Lower lobe of right lung (tissue), 2 donors: ENCODE measurements at regions not wholly inside any gene's neighbourhood (a gene's known extent, or its start where the extent isn't known, plus 50 kb on each side); places are given as distances from the start of the nearest gene placed in this dataset.
"Not testable (repeated sequence)": the region's sequence is repeated elsewhere in the genome, so short reads cannot be mapped to it uniquely, and the experiment has no call there.

ENCODE experiments used
- ATAC-seq, 2 donors: fragments of 200-7000 bp; cut with Tn5 transposase; one replicate each; pipeline ENCODE4 v1.9.1; 2020 to 2022; ENCODE audit warnings: mild to moderate bottlenecking in 2 of 2, moderate library complexity in 2 of 2
- DNase-seq: peaks from one replicate; pipeline ENCODE4 v3.0.0-alpha.2; 2020
- H3K27ac ChIP-seq: fragments of 200-600 bp; one replicate; pipeline ENCODE4 v1.8.0; 2022
- H3K27me3 ChIP-seq: fragments of 200-600 bp; one replicate; pipeline ENCODE4 v1.8.0; 2022; ENCODE audit warnings: low read depth
- H3K36me3 ChIP-seq: fragments of 200-600 bp; one replicate; pipeline ENCODE4 v1.8.0; 2022; ENCODE audit warnings: mild to moderate bottlenecking
- H3K4me1 ChIP-seq: fragments of 200-600 bp; one replicate; pipeline ENCODE4 v1.8.0; 2022
- H3K4me3 ChIP-seq: fragments of 200-600 bp; one replicate; pipeline ENCODE4 v1.8.0; 2022; ENCODE audit warnings: mild to moderate bottlenecking
- H3K9me3 ChIP-seq: fragments of 200-600 bp; one replicate; pipeline ENCODE4 v1.8.0; 2022
- intact Hi-C: fragments of 100-400 bp; cut with DNase I; formaldehyde crosslinking; loops from one replicate; pipeline ENCODE4 v1.11.0; 2022
- TF ChIP-seq, protein P1 (sequence below): fragments of 200-600 bp; IDR thresholded peaks from one replicate; pipeline ENCODE4 v1.8.0; 2022; ENCODE audit warnings: antibody characterized with exemption, mild to moderate bottlenecking
- donor health status: DM: no; HTN: yes; CAD: no; lungs with severe emphysema.

DNA sequence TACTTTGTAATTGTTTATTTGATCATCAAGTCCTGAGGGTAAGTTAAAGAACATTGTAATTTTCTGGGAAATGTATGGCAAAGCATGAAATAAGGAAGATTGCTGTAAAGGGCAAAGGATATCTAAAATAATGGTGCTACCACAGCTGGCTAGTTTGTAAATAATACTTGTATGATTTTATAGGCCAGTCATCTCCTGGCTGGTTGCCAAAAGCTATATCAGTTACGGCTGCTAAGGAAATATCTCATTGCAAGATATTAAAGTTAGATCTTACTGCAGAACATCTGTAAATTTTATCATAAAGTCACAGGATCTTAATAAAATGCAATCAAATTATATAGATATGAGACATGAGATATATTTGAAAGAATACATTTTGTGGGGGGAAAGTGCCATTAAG lies 150.8 kb upstream of the CXCL13 start:
- no peak overlapping the region for H3K4me3 ChIP-seq
- DNase-seq (no peak), ATAC-seq (no peak)
- TF ChIP-seq, protein P1, sequence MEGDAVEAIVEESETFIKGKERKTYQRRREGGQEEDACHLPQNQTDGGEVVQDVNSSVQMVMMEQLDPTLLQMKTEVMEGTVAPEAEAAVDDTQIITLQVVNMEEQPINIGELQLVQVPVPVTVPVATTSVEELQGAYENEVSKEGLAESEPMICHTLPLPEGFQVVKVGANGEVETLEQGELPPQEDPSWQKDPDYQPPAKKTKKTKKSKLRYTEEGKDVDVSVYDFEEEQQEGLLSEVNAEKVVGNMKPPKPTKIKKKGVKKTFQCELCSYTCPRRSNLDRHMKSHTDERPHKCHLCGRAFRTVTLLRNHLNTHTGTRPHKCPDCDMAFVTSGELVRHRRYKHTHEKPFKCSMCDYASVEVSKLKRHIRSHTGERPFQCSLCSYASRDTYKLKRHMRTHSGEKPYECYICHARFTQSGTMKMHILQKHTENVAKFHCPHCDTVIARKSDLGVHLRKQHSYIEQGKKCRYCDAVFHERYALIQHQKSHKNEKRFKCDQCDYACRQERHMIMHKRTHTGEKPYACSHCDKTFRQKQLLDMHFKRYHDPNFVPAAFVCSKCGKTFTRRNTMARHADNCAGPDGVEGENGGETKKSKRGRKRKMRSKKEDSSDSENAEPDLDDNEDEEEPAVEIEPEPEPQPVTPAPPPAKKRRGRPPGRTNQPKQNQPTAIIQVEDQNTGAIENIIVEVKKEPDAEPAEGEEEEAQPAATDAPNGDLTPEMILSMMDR: no peak
- no peaks in the 10 kb centered on the region for H3K36me3 ChIP-seq
- no peaks in the 10 kb centered on the region for H3K4me1 ChIP-seq
- no peaks in the 10 kb centered on the region for H3K9me3 ChIP-seq
- no peaks in the 10 kb centered on the region for H3K27me3 ChIP-seq
- intact Hi-C loops: no loop called here
- no peak overlapping the region for H3K27ac ChIP-seq

DNA sequence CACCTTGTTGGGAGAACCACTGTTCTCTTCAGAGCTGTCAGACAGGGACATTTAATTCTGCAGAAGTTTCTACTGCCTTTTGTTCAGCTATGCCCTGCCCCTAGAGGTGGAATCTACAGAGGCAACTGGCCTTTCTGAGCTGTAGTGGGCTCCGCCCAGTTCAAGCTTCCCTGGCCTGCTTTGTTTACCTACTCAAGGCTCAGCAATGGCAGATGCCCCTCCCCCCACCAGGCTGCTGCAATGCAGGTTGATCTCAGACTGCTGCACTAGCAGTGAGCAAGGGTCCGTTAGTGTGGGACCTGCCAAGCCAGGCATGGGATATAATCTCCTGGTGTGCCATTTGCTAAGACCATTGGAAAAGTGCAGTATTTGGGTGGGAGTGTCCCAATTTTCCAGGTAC lies 141.5 kb upstream of the CXCL13 start:
- ATAC-seq, DNase-seq, H3K27ac ChIP-seq, H3K4me3 ChIP-seq, H3K36me3 ChIP-seq, H3K4me1 ChIP-seq, intact Hi-C loops, H3K9me3 ChIP-seq, H3K27me3 ChIP-seq: not testable (repeated sequence)

DNA sequence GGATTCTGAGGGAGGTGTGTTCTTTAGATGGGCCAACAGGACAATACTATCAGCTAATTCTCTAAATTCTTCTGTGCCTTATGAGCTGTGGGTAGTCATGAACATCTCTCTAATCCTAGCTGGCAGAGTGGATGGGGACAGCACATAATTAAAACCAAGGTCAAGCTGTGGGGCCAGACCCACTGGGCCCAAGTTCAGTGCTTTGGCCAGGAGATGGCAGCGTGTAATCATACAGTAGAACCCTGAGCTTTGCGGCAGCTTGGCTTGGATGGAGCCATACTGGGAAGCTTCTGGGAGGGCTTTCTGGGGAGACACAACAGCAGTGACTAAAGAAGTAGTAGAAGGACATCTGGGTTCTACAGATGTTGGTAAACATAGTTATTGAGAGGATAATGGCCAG lies 140.3 kb upstream of the CXCL13 start:
- ATAC-seq (peak; percentile 57 to 60), DNase-seq (no peak)

DNA sequence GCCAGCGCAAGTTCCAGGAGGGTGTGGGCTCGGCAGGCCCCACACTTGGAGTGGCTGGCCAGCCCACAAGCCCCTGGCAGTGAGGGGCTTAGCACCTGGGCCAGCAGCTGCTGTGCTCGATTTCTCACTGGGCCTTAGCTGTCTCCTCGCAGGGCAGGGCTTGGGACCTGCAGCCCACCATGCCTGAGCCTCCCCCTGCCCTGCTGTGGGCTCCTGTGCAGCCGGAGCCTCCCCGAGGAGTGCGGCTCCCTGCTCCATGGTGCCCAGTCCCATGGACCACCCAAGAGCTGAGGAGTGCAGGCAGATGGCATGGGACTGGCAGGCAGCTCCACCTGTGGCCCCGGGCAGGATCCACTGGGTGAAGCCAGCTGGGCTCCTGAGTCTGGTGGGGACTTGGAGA lies 139.2 kb upstream of the CXCL13 start:
- Histone ChIP-seq H3K27me3 (no peaks in the 10 kb centered on the region), H3K9me3 (no peaks in the 10 kb centered on the region), H3K4me3 (no peak overlapping the region), H3K36me3 (no peaks in the 10 kb centered on the region), H3K4me1 (no peaks in the 10 kb centered on the region), H3K27ac (no peak overlapping the region)
- TF ChIP-seq, protein P1: no peak
- no peak for ATAC-seq
- no peak for DNase-seq
- intact Hi-C loops: no loop called here

More for the DNA sequence above, 140.3 kb upstream of the CXCL13 start:
- H3K36me3 ChIP-seq: no peaks in the 10 kb centered on the region
- no peaks in the 10 kb centered on the region for H3K27me3 ChIP-seq
- H3K9me3 ChIP-seq: no peaks in the 10 kb centered on the region
- H3K4me3 ChIP-seq: no peak overlapping the region
- H3K27ac ChIP-seq: no peak overlapping the region
- no peaks in the 10 kb centered on the region for H3K4me1 ChIP-seq
- TF ChIP-seq, protein P1: peak; percentile 42
- intact Hi-C loops: no loop called here

DNA sequence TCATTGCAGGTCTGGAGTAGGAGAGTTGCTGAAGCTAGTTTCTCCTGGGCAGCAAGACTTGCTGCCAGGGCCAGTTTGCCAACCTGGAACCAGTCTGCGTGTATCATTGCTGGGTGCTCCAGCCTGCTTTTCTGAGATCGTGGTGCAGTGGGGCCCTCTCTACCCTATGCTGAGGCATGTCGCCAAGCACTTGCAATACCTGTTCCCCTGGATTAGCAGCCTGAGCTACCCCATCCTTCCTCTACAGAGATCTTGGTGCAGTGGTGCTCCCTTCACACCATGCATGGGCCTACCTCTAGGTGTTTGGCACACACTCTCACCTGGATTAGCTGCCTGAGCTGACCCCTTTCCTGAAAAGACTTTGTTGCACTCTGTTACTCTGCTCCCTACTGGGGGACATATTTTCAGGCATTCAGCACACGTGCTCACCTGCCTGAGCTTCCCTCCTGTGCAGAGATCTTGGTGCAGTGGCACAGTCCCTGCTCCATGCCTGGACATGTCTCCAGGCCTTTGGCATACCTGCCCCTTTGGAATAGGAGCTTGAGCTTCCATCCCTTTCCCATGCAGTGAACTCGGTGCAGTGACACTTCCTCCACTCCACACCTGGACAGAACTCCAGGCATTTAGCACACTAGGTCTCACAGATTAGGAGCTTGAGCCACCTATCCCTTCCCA lies 133.7 kb upstream of the CXCL13 start:
- no peaks in the 10 kb centered on the region for H3K36me3 ChIP-seq
- H3K4me3 ChIP-seq: no peak overlapping the region
- no peak for DNase-seq
- intact Hi-C loops: no loop called here
- TF ChIP-seq, protein P1: no peak
- H3K9me3 ChIP-seq: no peaks in the 10 kb centered on the region
- H3K27ac ChIP-seq: no peak overlapping the region
- H3K4me1 ChIP-seq: no peaks in the 10 kb centered on the region
- ATAC-seq: peak in 1 of 2 donors; percentile 67
- no peaks in the 10 kb centered on the region for H3K27me3 ChIP-seq

DNA sequence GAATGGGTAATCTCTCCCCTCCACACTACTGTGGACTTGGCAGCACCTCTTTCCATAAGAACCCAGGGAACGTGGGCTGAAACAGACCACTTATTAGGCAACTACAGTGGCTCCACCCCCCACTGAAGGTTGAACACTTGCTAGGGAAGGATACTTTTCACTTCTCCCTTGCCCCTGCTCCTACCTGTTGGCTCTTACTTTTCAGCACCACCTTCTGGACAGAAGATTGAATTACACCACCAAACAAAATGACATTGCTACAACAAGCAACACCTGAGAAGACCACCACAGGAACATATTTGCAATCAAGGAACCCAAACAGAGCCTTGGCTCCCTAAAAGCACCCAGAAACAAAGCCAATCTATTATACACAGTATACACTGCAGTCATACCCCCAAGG lies 132.1 kb upstream of the CXCL13 start:
- no peak for DNase-seq
- intact Hi-C loops: no loop called here
- H3K4me3 ChIP-seq: no peak overlapping the region
- ATAC-seq: peak in 1 of 2 donors; percentile 30
- H3K9me3 ChIP-seq: no peaks in the 10 kb centered on the region
- H3K27ac ChIP-seq: no peak overlapping the region
- H3K4me1 ChIP-seq: no peaks in the 10 kb centered on the region
- H3K36me3 ChIP-seq: no peaks in the 10 kb centered on the region
- TF ChIP-seq, protein P1: peak; percentile 18
- H3K27me3 ChIP-seq: no peaks in the 10 kb centered on the region
